Neural cell (in vitro differentiated cells): ENCODE measurements at regions not wholly inside any gene's neighbourhood (a gene's known extent, or its start where the extent isn't known, plus 50 kb on each side); places are given as distances from the start of the nearest gene placed in this dataset.

Experiments used
- H2AFZ ChIP-seq: fragments of 200-600, 300-800 bp; sonication (generic), shearing (Covaris generic); 2 replicates; pipeline ENCODE4 v1.6.0; 2014; ENCODE audit warnings: low read depth, mild to moderate bottlenecking, antibody characterized with exemption, low read length, moderate library complexity
- H3F3A ChIP-seq: fragments of 200-600 bp; shearing (Covaris generic); 2 replicates; pipeline ENCODE4 v1.6.1; 2016; ENCODE audit warnings: mild to moderate bottlenecking, moderate library complexity, mixed read lengths, antibody characterized with exemption, low read length; ENCODE audit not compliant: insufficient read depth, poor library complexity, severe bottlenecking
- H3K27ac ChIP-seq: fragments of 200-600, 300-800 bp; sonication (generic), shearing (Covaris generic); 2 replicates; pipeline ENCODE4 v1.5.1; 2014; ENCODE audit warnings: mild to moderate bottlenecking, low read length, moderate library complexity
- H3K27me3 ChIP-seq: fragments of 300-800, 200-600 bp; sonication (generic), shearing (Covaris generic); 2 replicates; pipeline ENCODE4 v1.6.0; 2014; ENCODE audit warnings: mild to moderate bottlenecking, low read depth, low read length, moderate library complexity; ENCODE audit not compliant: insufficient read depth
- H3K36me3 ChIP-seq: fragments of 300-800, 200-600 bp; sonication (generic), shearing (Covaris generic); 2 replicates; pipeline ENCODE4 v1.5.1; 2014; ENCODE audit warnings: mild to moderate bottlenecking, antibody characterized with exemption, low read length, moderate library complexity; ENCODE audit not compliant: insufficient read depth
- H3K4me2 ChIP-seq: fragments of 300-800, 200-600 bp; sonication (generic), shearing (Covaris generic); 2 replicates; pipeline ENCODE4 v1.6.0; 2014; ENCODE audit warnings: mild to moderate bottlenecking, low read length
- H3K4me3 ChIP-seq: fragments of 300-800, 200-600 bp; sonication (generic), shearing (Covaris generic); 2 replicates; pipeline ENCODE4 v1.5.1; 2014; ENCODE audit warnings: mild to moderate bottlenecking, low read length, moderate library complexity
- H3K79me2 ChIP-seq: fragments of 200-600 bp; shearing (Covaris generic); replicated peaks from 2 replicates; pipeline ENCODE4 v1.6.0; 2014; ENCODE audit warnings: mild to moderate bottlenecking, low read length, moderate library complexity; ENCODE audit not compliant: insufficient read depth
- H3K9ac ChIP-seq: fragments of 300-800, 200-600 bp; sonication (generic), shearing (Covaris generic); 2 replicates; pipeline ENCODE4 v1.6.1; 2016; ENCODE audit warnings: mild to moderate bottlenecking, low read length, mixed read lengths
- H3K9me2 ChIP-seq: fragments of 200-600 bp; shearing (Covaris generic); 2 replicates; pipeline ENCODE4 v1.6.1; 2016; ENCODE audit warnings: mild to moderate bottlenecking, low read length, mixed read lengths; ENCODE audit not compliant: insufficient read depth
- H3K9me3 ChIP-seq: fragments of 200-600, 300-800 bp; sonication (generic), shearing (Covaris generic); 2 replicates; pipeline ENCODE4 v1.6.1; 2016; ENCODE audit warnings: mild to moderate bottlenecking, mixed run types, low read length, moderate library complexity, mixed read lengths
- H4K20me1 ChIP-seq: fragments of 200-600 bp; shearing (Covaris generic); 2 replicates; pipeline ENCODE4 v1.6.1; 2016; ENCODE audit warnings: mild to moderate bottlenecking, mixed run types; ENCODE audit not compliant: insufficient read depth
- CTCF ChIP-seq: fragments of 450-650 bp; IDR thresholded peaks from 2 replicates; pipeline ENCODE4 v1.5.1; 2014; ENCODE audit warnings: antibody characterized with exemption, mild to moderate bottlenecking, moderate library complexity; ENCODE audit not compliant: poor library complexity, severe bottlenecking
- EP300 ChIP-seq: fragments of 450-650 bp; conservative IDR thresholded peaks from 2 replicates; pipeline ENCODE4 v1.6.1; 2014; ENCODE audit warnings: antibody characterized with exemption, mild to moderate bottlenecking, moderate library complexity; ENCODE audit not compliant: poor library complexity, severe bottlenecking
- EZH2 ChIP-seq: fragments of 200-600, 300-800 bp; shearing (Covaris generic), sonication (generic); IDR thresholded peaks from 2 replicates; pipeline ENCODE4 v1.6.1; 2014; ENCODE audit warnings: antibody characterized with exemption, low read length, borderline replicate concordance, mild to moderate bottlenecking; ENCODE audit not compliant: insufficient read depth, poor library complexity, severe bottlenecking
- MXI1 ChIP-seq: fragments of 450-650 bp; conservative IDR thresholded peaks from 2 replicates; pipeline ENCODE4 v1.6.1; 2014; ENCODE audit warnings: antibody characterized with exemption, mild to moderate bottlenecking; ENCODE audit not compliant: poor library complexity, severe bottlenecking
- POLR2AphosphoS5 ChIP-seq: IDR thresholded peaks from 2 replicates; pipeline ENCODE4 v1.6.1; 2012
- RAD21 ChIP-seq: fragments of 450-650 bp; conservative IDR thresholded peaks from 2 replicates; pipeline ENCODE4 v1.6.1; 2014; ENCODE audit warnings: antibody characterized with exemption, mild to moderate bottlenecking, moderate library complexity
- REST ChIP-seq: IDR thresholded peaks from 2 replicates; pipeline ENCODE4 v1.6.1; 2012; ENCODE audit warnings: borderline replicate concordance
- SMC3 ChIP-seq: fragments of 450-650 bp; conservative IDR thresholded peaks from 2 replicates; pipeline ENCODE4 v1.6.1; 2014; ENCODE audit warnings: antibody characterized with exemption, mild to moderate bottlenecking, moderate library complexity; ENCODE audit not compliant: poor library complexity
- TAF1 ChIP-seq: IDR thresholded peaks from 2 replicates; pipeline ENCODE4 v1.6.1; 2012; ENCODE audit warnings: low read depth

DNA sequence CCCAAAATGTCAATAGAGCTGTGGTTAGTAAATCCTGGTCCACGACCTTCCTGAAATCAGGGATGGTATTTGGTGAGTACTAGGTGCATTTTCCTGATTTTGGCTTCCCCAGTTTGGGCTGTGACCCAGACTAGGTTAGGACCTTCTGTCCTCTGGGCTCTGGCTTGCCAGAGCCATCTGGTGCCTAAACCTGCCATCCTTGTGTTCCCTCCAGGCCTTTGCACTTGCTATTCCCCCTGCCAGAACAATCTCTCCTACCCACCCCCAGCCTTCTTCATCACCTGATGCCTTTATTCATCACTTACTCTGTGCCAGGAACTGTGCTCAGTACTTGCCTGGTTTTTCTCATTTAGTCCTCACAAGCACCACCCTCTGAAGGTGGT, 216.7 kb downstream of the RBM19 start:
- Histone ChIP-seq H3K9me2 (no peaks in the 10 kb centered on the region), H3F3A (no peaks in the 10 kb centered on the region), H3K79me2 (no peaks in the 10 kb centered on the region), H4K20me1 (no peaks in the 10 kb centered on the region), H3K4me2 (no peak overlapping the region), H3K9ac (no peak overlapping the region), H3K4me3 (no peak overlapping the region), H3K36me3 (no peaks in the 10 kb centered on the region), H3K27me3 (no peaks in the 10 kb centered on the region), H3K9me3 (peaks cover 6% of the 10 kb centered on the region), H3K27ac (no peak overlapping the region), H2AFZ (no peak overlapping the region)
- TF ChIP-seq POLR2AphosphoS5 (no peak), CTCF (no peak), MXI1 (no peak), EP300 (no peak), SMC3 (no peak), EZH2 (no peak), RAD21 (no peak), TAF1 (no peak), REST (no peak)

DNA sequence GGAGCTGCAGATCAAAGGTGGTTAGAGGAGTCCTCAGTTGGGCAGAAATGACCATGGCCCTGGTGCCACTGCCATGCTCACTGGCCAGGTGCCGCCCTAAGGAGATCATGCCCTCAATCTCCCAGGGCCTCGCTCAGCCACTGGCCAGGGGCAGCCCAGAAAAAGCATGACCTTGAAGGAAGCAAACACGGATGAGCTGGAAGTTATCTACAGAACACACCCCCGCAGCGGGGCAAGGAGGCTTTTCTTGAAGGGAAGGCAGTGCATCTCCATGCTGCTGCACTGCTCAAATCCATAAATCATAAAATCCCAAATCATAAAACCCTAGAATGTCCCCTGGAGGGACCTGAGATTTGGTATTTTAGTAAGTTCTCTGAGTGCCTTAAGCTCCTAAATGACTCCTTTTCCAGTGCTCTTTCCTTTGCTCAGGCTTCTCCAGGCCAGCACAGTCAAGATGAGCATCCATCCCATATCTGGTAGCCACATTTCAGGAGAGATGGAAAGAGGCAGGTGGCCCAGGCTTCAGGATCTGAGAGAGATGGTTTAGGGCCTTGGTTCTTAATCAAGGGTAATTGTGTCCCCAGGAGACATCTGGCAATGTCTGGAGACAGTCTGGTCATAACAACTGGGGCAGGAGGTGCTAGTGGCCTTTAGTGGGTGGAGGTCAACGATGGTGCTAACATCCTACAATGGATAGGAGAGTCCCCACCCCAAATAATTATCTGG, 217.3 kb downstream of the RBM19 start:
- Histone ChIP-seq H3K9me3 (peaks cover 6% of the 10 kb centered on the region), H3K79me2 (no peaks in the 10 kb centered on the region), H3K4me2 (no peak overlapping the region), H3F3A (no peaks in the 10 kb centered on the region), H3K9me2 (no peaks in the 10 kb centered on the region), H3K27me3 (no peaks in the 10 kb centered on the region), H3K27ac (no peak overlapping the region), H3K4me3 (no peak overlapping the region), H2AFZ (no peak overlapping the region), H3K36me3 (no peaks in the 10 kb centered on the region), H4K20me1 (no peaks in the 10 kb centered on the region), H3K9ac (no peak overlapping the region)
- TF ChIP-seq MXI1 (no peak), EZH2 (no peak), REST (no peak), SMC3 (no peak), EP300 (no peak), TAF1 (no peak), CTCF (no peak), POLR2AphosphoS5 (no peak), RAD21 (no peak)
